ENCODE measurements at regions not wholly inside any gene's neighbourhood (a gene's known extent, or its start where the extent isn't known, plus 50 kb on each side); places are given as distances from the start of the nearest gene placed in this dataset.

- Histone ChIP-seq H3K4me3 (no peak overlapping the region), H3K27ac (no peak overlapping the region), H3K9me3 (no peaks in the 10 kb centered on the region), H3K4me1 (peaks cover 15% of the 10 kb centered on the region), H3K4me2 (no peak overlapping the region)
- WGBS (ENCODE audit: missing lambda C conversion rate) = 90% methylated on average over 1 of the region's 1 CpG
- POLR2A ChIA-PET = no interaction called here
- CTCF ChIA-PET = interaction anchor here (1.3 kb wide), 1 partner anchor 17 kb away, joined by 4 read pairs; no protein-coding TSS in a partner anchor
- no peak for TF ChIP-seq TP53 (CRISPR knock-in tag; IDR thresholded peaks at IDR 0.05)
- no peak for TF ChIP-seq CHD4 (IDR thresholded peaks at IDR 0.05; ENCODE audit: borderline replicate concordance)
- DNase-seq (ENCODE audit: low read depth in 1 of 2, low spot score in 1 of 2) (no peak), FAIRE-seq (no peak), ATAC-seq (no peak)
Measured at GRCh38 chr18:22830511-22830910, 102.6 kb upstream of the RBBP8 start.

DNA sequence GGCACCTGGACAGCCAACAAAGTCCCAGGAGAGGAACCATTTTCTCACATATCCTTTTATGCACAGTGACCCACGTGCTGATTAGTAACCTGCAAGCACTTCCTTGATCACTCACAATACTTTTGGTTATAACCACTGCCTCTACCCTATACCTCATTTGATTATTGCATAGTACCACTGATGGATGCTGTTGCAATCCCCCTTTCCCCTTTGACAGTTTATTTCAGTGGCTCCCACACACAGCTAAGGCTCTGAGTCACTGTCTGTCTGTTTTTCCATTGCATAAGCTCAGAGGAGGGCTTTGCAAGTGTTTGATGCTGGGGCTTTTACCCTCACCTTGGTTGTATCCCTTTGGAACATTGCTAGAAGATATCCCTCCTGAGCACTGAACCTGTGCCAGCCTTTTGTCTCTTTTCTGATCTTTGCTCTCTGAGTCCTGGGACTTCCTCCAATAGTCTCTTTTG, 101.7 kb upstream of the RBBP8 start:
- Histone ChIP-seq H3K4me3 (no peak overlapping the region), H3K4me1 (peaks cover 15% of the 10 kb centered on the region), H3K4me2 (peak overlapping the region; percentile 45), H3K9me3 (no peaks in the 10 kb centered on the region), H3K27ac (peak overlapping the region; percentile 11 to 59; a peak in 4 of 6 replicates)
- FAIRE-seq = no peak
- peak; percentile 63 to 76 for ATAC-seq
- DNase-seq (ENCODE audit: low read depth in 1 of 2, low spot score in 1 of 2) = peak in 1 of 2 experiments; percentile 31
- peak; percentile 16; the same call in 1 of the 2 replicates for TF ChIP-seq HES2 (IDR thresholded peaks at IDR 0.05)
- no peak for TF ChIP-seq NPAS2 (CRISPR knock-in tag; IDR thresholded peaks at IDR 0.05; ENCODE audit: borderline replicate concordance)
- TF ChIP-seq MYC (IDR thresholded peaks at IDR 0.05; ENCODE audit: borderline replicate concordance, low read length) = no peak
- TF ChIP-seq KDM1A (IDR thresholded peaks at IDR 0.05; ENCODE audit: low read depth) = no peak
- TF ChIP-seq EP300 (IDR thresholded peaks at IDR 0.05) = 0 out of 5 replicates have a peak, but pooled peaks of 1 of the 2 experiments have one; percentile 17
- no peak for TF ChIP-seq HEYL (CRISPR knock-in tag; IDR thresholded peaks at IDR 0.05)
- no peak for TF ChIP-seq CBX2 (IDR thresholded peaks at IDR 0.05; ENCODE audit: borderline replicate concordance, low read depth)
- peak; percentile 45 to 65; a peak in 1 of 4 replicates for TF ChIP-seq CEBPB (IDR thresholded peaks at IDR 0.05)
- TF ChIP-seq CHD4 (IDR thresholded peaks at IDR 0.05; ENCODE audit: borderline replicate concordance) = no peak
- TF ChIP-seq FOSL2 (IDR thresholded peaks at IDR 0.05) = peak; percentile 22; the same call in 1 of the 2 replicates
- peak; percentile 25; the same call in 1 of the 2 replicates for TF ChIP-seq FOSL2 (CRISPR knock-in tag; IDR thresholded peaks at IDR 0.05)
- TF ChIP-seq EHMT2 (IDR thresholded peaks at IDR 0.05; ENCODE audit: low read depth) = no peak
- no peak for TF ChIP-seq SMC3 (IDR thresholded peaks at IDR 0.05)
- TF ChIP-seq JUNB (IDR thresholded peaks at IDR 0.05) = peak; percentile 55
- ChIA-PET POLR2A (no interaction called here), CTCF (interaction anchor here (1.3 kb wide), 1 partner anchor 18 kb away, joined by 4 read pairs; no protein-coding TSS in a partner anchor)
- 10% methylated on average over 1 of the region's 1 CpG for WGBS (ENCODE audit: missing lambda C conversion rate)

DNA sequence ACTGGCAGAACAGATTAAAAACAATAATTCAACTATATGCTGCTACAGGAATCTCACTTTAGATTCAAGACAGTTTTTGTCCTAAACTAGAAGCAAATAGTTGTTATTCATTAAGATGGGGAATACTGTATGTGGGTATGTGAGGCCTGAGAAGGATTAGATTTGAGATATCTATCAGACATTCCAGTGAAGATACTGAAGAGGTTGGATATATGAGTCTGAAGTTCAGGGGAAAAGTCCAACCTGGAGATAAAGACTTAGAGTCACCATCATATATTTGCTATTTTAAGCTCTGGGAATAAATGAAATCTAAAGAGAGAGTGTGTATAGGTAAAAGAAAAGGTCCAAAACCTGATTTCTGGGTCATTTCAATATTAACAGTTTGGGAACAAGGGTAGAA, 96.2 kb upstream of the RBBP8 start:
- ATAC-seq = no peak
- POLR2A ChIA-PET = no interaction called here
- no peak overlapping the region for H3K4me2 ChIP-seq

GRCh38 chr18:22838221-22838620, 94.9 kb upstream of the RBBP8 start:
- FAIRE-seq (no peak), DNase-seq (ENCODE audit: low read depth in 1 of 2, low spot score in 1 of 2) (no peak), ATAC-seq (no peak)
- Histone ChIP-seq H3K4me1 (no peaks in the 10 kb centered on the region), H3K9me3 (no peaks in the 10 kb centered on the region), H3K4me2 (no peak overlapping the region), H3K4me3 (no peak overlapping the region), H3K27ac (no peak overlapping the region)
- WGBS (ENCODE audit: missing lambda C conversion rate) = 83% methylated on average over 1 of the region's 1 CpG
- CTCF ChIA-PET = interaction anchor here (0.6 to 1.4 kb wide), 2 partner anchors 40 to 1272 kb away, joined by 3 to 4 read pairs; no protein-coding TSS in a partner anchor
- POLR2A ChIA-PET = no interaction called here
- TF ChIP-seq MAFK (IDR thresholded peaks at IDR 0.05; ENCODE audit: partially characterized antibody) (no peak), RARB (CRISPR knock-in tag; IDR thresholded peaks at IDR 0.05) (no peak), HMGXB4 (CRISPR knock-in tag; IDR thresholded peaks at IDR 0.05; ENCODE audit: borderline replicate concordance) (no peak), CTCF (IDR thresholded peaks at IDR 0.05) (no peak)

More for the DNA sequence above, 96.2 kb upstream of the RBBP8 start:
- FAIRE-seq (no peak), DNase-seq (ENCODE audit: low read depth in 1 of 2, low spot score in 1 of 2) (no peak)
- no peak for TF ChIP-seq HEYL (CRISPR knock-in tag; IDR thresholded peaks at IDR 0.05)
- CTCF ChIA-PET = no interaction called here
- Histone ChIP-seq H3K4me1 (peaks cover 5% of the 10 kb centered on the region), H3K9me3 (no peaks in the 10 kb centered on the region), H3K27ac (no peak overlapping the region), H3K4me3 (no peak overlapping the region)
